Endothelial cell of umbilical vein (primary cell): ENCODE measurements at regions not wholly inside any gene's neighbourhood (a gene's known extent, or its start where the extent isn't known, plus 50 kb on each side); places are given as distances from the start of the nearest gene placed in this dataset.

Source experiments
- BruUV-seq: library from RNA; stranded (reverse); fragments of 400-500 nt; replicated peaks from 2 replicates; lab custom pipeline; 2021; lab: Mats Ljungman, UMichigan
- CTCF ChIA-PET: fragments of 300-600, 350-600 bp; sonication (Branson Sonifier 250); formaldehyde crosslinking; loops from one replicate; lab custom pipeline; 2021; ENCODE audit warnings: antibody characterized with exemption, inconsistent platforms; lab: Charles Lee
- POLR2A ChIA-PET: fragments of 300-600, 350-600 bp; sonication (Branson Sonifier 250); formaldehyde crosslinking; loops from one replicate; lab custom pipeline; 2021; ENCODE audit warnings: antibody characterized with exemption, inconsistent platforms; lab: Charles Lee
- DNase-seq: peaks from one replicate; pipeline ENCODE4 v3.0.0-alpha.2; 2011; ENCODE audit warnings: low read depth, low spot score
- FAIRE-seq: peaks from 2 replicates; lab custom pipeline; 2011; peaks lifted over from hg19 to GRCh38; lab: Jason Lieb, UNC
- H2AFZ ChIP-seq: 2 replicates; pipeline ENCODE4 v1.6.0; 2012; ENCODE audit warnings: low read depth, low read length, control low read depth, inconsistent platforms
- H3K27ac ChIP-seq: 2 replicates; pipeline ENCODE4 v1.5.1; 2011; ENCODE audit warnings: low read depth, mild to moderate bottlenecking, control low read depth, low read length, moderate library complexity; ENCODE audit not compliant: insufficient read depth
- H3K27me3 ChIP-seq, 2 experiments: 2 replicates each; pipeline versions ENCODE4 v1.6.0 to v1.6.1; 2011; ENCODE audit warnings: low read length in 2 of 2, mixed read lengths in 1 of 2; ENCODE audit not compliant: control insufficient read depth in 2 of 2, insufficient read depth in 2 of 2
- H3K36me3 ChIP-seq, 2 experiments: 2 replicates in 1 of 2; 3 replicates in 1 of 2; pipeline ENCODE4 v1.5.1; 2011; ENCODE audit warnings: low read length in 2 of 2, mild to moderate bottlenecking in 1 of 2, moderate library complexity in 1 of 2; ENCODE audit not compliant: control insufficient read depth in 2 of 2, insufficient read depth in 2 of 2; ENCODE audit errors: extremely low read depth in 1 of 2
- H3K4me1 ChIP-seq: 3 replicates; pipeline ENCODE4 v1.5.1; 2011; ENCODE audit warnings: mild to moderate bottlenecking, low read length; ENCODE audit not compliant: control insufficient read depth, insufficient read depth; ENCODE audit errors: extremely low read depth
- H3K4me2 ChIP-seq: 2 replicates; pipeline ENCODE4 v1.6.1; 2011; ENCODE audit warnings: low read length, control low read depth, mixed read lengths; ENCODE audit not compliant: insufficient read depth
- H3K4me3 ChIP-seq, 3 experiments: fragments of 200-600 bp in 1 of 3; sonication (generic), shearing (Covaris generic) in 1 of 3; replicated peaks in 1 of 3; 2 replicates each; pipeline ENCODE4 v1.5.1; 2011 to 2016; ENCODE audit warnings: control low read depth in 3 of 3, low read length in 3 of 3, mild to moderate bottlenecking in 2 of 3, inconsistent platforms in 1 of 3, low read depth in 1 of 3, moderate library complexity in 1 of 3; ENCODE audit not compliant: insufficient read depth in 1 of 3
- H3K79me2 ChIP-seq: 2 replicates; pipeline ENCODE4 v1.6.0; 2012; ENCODE audit warnings: low read length, inconsistent platforms; ENCODE audit not compliant: control insufficient read depth, insufficient read depth
- H3K9ac ChIP-seq: replicated peaks from 2 replicates; pipeline ENCODE3; 2011; ENCODE audit warnings: low read length, control low read depth; ENCODE audit not compliant: insufficient read depth; ENCODE audit errors: extremely low read depth
- H3K9me1 ChIP-seq: replicated peaks from 3 replicates; pipeline ENCODE4 v1.6.0; 2011; ENCODE audit warnings: mild to moderate bottlenecking, low read length; ENCODE audit not compliant: control insufficient read depth, insufficient read depth; ENCODE audit errors: extremely low read depth
- H3K9me3 ChIP-seq: replicated peaks from 2 replicates; pipeline ENCODE4 v1.5.1; 2012; ENCODE audit warnings: low read length, inconsistent platforms; ENCODE audit not compliant: control insufficient read depth, insufficient read depth
- H4K20me1 ChIP-seq: replicated peaks from 2 replicates; pipeline ENCODE3; 2011; ENCODE audit warnings: mild to moderate bottlenecking, low read length; ENCODE audit not compliant: control insufficient read depth, insufficient read depth; ENCODE audit errors: extremely low read depth
- GATA2 ChIP-seq: IDR thresholded peaks from 2 replicates; pipeline ENCODE4 v1.7.0; 2011; ENCODE audit warnings: low read depth, mild to moderate bottlenecking, moderate library complexity, mixed read lengths, low read length; ENCODE audit not compliant: insufficient read length, insufficient read depth
- JUN ChIP-seq: IDR thresholded peaks from 2 replicates; pipeline ENCODE4 v1.6.1; 2011; ENCODE audit warnings: borderline replicate concordance, low read depth; ENCODE audit not compliant: insufficient read length, insufficient read depth
- MYC ChIP-seq: IDR thresholded peaks from one replicate; pipeline ENCODE4 v1.6.1; 2011; ENCODE audit warnings: mild to moderate bottlenecking, low read depth, low read length
- POLR2AphosphoS5 ChIP-seq: IDR thresholded peaks from 2 replicates; pipeline ENCODE4 v1.6.1; 2012; ENCODE audit warnings: low read depth, mild to moderate bottlenecking, control low read depth, low read length, moderate library complexity; ENCODE audit not compliant: insufficient read depth
- dilution Hi-C: fragments of 300-500 bp; cut with MboI; formaldehyde crosslinking; loops from one replicate; pipeline ENCODE4 v1.15.0; 2019; ENCODE audit warnings: low sequenced_read_pairs; ENCODE audit not compliant: extremely low pct_ligation_motif_present
- intact Hi-C: fragments of 100-400 bp; cut with micrococcal nuclease; formaldehyde crosslinking; loops from one replicate; pipeline ENCODE4 v1.10.0; 2022
- TF ChIP-seq, protein P1 (sequence below), 2 donors: IDR thresholded peaks; 1 replicate in 1 of 2; 2 replicates in 1 of 2; pipeline ENCODE4 v1.5.1; 2011; ENCODE audit warnings: low read length in 2 of 2, mild to moderate bottlenecking in 2 of 2, moderate library complexity in 2 of 2, control low read depth in 1 of 2, inconsistent platforms in 1 of 2, low read depth in 1 of 2; ENCODE audit not compliant: insufficient read depth in 1 of 2; ENCODE audit errors: extremely low read depth in 1 of 2

DNA sequence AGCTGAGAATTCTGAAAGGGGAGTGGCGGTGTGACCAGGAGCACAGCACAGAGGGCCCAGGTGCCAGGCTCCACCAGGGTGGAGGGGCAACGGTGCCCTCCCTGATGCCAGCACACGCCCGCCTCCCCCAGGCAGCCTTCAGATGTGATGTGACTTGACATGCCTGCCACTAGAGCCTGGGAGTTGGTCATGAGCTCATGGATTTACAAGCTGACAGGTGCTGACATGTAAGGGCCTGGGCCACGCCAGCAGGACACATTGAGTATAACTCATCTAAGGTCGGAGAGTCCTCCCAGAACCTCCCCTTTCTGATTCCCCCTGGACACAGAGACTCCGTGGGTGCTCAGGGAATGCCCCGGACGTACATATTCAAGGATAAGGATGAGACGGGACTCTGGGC is 74.2 kb downstream of the LSM5 start:
- ChIA-PET POLR2A (no interaction called here), CTCF (no interaction called here)
- intact Hi-C loops: no loop called here
- no peak for FAIRE-seq
- TF ChIP-seq, protein P1, sequence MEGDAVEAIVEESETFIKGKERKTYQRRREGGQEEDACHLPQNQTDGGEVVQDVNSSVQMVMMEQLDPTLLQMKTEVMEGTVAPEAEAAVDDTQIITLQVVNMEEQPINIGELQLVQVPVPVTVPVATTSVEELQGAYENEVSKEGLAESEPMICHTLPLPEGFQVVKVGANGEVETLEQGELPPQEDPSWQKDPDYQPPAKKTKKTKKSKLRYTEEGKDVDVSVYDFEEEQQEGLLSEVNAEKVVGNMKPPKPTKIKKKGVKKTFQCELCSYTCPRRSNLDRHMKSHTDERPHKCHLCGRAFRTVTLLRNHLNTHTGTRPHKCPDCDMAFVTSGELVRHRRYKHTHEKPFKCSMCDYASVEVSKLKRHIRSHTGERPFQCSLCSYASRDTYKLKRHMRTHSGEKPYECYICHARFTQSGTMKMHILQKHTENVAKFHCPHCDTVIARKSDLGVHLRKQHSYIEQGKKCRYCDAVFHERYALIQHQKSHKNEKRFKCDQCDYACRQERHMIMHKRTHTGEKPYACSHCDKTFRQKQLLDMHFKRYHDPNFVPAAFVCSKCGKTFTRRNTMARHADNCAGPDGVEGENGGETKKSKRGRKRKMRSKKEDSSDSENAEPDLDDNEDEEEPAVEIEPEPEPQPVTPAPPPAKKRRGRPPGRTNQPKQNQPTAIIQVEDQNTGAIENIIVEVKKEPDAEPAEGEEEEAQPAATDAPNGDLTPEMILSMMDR (IDR thresholded peaks at IDR 0.05; ENCODE audit: extremely low read depth in 1 of 2, insufficient read depth in 1 of 2, low read depth in 1 of 2, low read length in 2 of 2): no peak
- TF ChIP-seq MYC (no peak), POLR2AphosphoS5 (no peak), GATA2 (no peak), JUN (no peak)
- Histone ChIP-seq H3K4me1 (no peaks in the 10 kb centered on the region), H3K36me3 (no peaks in the 10 kb centered on the region), H3K79me2 (no peaks in the 10 kb centered on the region), H4K20me1 (no peaks in the 10 kb centered on the region), H2AFZ (no peak overlapping the region), H3K4me3 (no peak overlapping the region), H3K27ac (no peak overlapping the region), H3K9me3 (no peaks in the 10 kb centered on the region), H3K9me1 (no peaks in the 10 kb centered on the region), H3K9ac (no peak overlapping the region), H3K27me3 (no peaks in the 10 kb centered on the region), H3K4me2 (no peak overlapping the region)
- no peak for DNase-seq
- dilution Hi-C loops: no loop called here
- no TSS peak for BruUV-seq

DNA sequence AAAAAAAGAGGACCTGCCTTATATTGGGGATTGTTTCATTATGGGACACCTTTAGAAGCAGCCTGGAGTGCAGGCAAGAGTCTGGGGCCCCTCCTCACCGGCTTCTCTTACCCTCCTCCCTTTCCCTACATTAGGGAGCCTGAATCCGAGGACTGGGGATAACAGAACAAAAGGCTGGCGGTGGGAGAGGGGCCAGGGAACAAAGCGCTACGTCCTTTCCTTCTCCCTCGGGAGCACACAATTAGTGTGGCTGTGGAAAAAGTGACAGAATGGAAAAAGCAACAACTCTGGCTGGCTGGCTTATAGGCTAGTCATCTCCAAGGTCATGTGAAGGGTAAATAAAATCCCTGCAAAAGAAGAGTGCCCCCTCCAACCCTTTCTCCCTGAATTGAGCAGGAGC is 74.7 kb downstream of the LSM5 start:
- DNase-seq (no peak), FAIRE-seq (no peak)
- ChIA-PET POLR2A (no interaction called here), CTCF (no interaction called here)
- H3K27me3 ChIP-seq: no peaks in the 10 kb centered on the region
- no peak overlapping the region for H3K4me2 ChIP-seq
- H3K9me1 ChIP-seq: no peaks in the 10 kb centered on the region
- no peak overlapping the region for H3K4me3 ChIP-seq
- no peaks in the 10 kb centered on the region for H3K79me2 ChIP-seq
- no peak overlapping the region for H2AFZ ChIP-seq
- BruUV-seq: no TSS peak
- H3K9ac ChIP-seq: no peak overlapping the region
- TF ChIP-seq, protein P1 (IDR thresholded peaks at IDR 0.05; ENCODE audit: extremely low read depth in 1 of 2, insufficient read depth in 1 of 2, low read depth in 1 of 2, low read length in 2 of 2): no peak
- no peak for TF ChIP-seq POLR2AphosphoS5
- no peaks in the 10 kb centered on the region for H3K36me3 ChIP-seq
- no peaks in the 10 kb centered on the region for H4K20me1 ChIP-seq
- H3K4me1 ChIP-seq: no peaks in the 10 kb centered on the region
- H3K27ac ChIP-seq: no peak overlapping the region
- intact Hi-C loops: no loop called here
- no peaks in the 10 kb centered on the region for H3K9me3 ChIP-seq
- dilution Hi-C loops: no loop called here
